Thymus (tissue), 11 donors: ENCODE measurements at regions not wholly inside any gene's neighbourhood (a gene's known extent, or its start where the extent isn't known, plus 50 kb on each side); places are given as distances from the start of the nearest gene placed in this dataset.
A peak's percentile ranks its signal among the peaks of the same experiment; 100 is the strongest.

ENCODE experiments used
- DNase-seq, 9 donors: peaks; one replicate each; pipeline ENCODE4 v3.0.0-alpha.2; 2013; ENCODE audit warnings: low spot score in 9 of 9, low read depth in 6 of 9, missing footprints in 1 of 9
- H3K27ac ChIP-seq, 2 donors: one replicate each; pipeline ENCODE4 v1.5.1; 2013; ENCODE audit warnings: control low read depth in 1 of 2, low read depth in 1 of 2, low read length in 1 of 2, mild to moderate bottlenecking in 1 of 2, moderate library complexity in 1 of 2
- H3K27me3 ChIP-seq, 2 donors: one replicate each; pipeline ENCODE4 v1.5.1; 2013; ENCODE audit warnings: low read length in 1 of 2; ENCODE audit not compliant: control insufficient read depth in 2 of 2, insufficient read depth in 1 of 2
- H3K36me3 ChIP-seq, 2 donors: one replicate each; pipeline ENCODE4 v1.5.1; 2013; ENCODE audit warnings: low read length in 1 of 2, mild to moderate bottlenecking in 1 of 2, moderate library complexity in 1 of 2; ENCODE audit not compliant: control insufficient read depth in 2 of 2, insufficient read depth in 2 of 2
- H3K4me1 ChIP-seq, 2 donors: one replicate each; pipeline ENCODE4 v1.5.1; 2013; ENCODE audit warnings: low read length in 2 of 2; ENCODE audit not compliant: control insufficient read depth in 2 of 2, insufficient read depth in 2 of 2
- H3K4me3 ChIP-seq, 2 donors: one replicate each; pipeline ENCODE4 v1.5.1; 2013; ENCODE audit warnings: low read length in 2 of 2, control low read depth in 1 of 2, mild to moderate bottlenecking in 1 of 2
- H3K9me3 ChIP-seq, 2 donors: one replicate each; pipeline ENCODE4 v1.5.1; 2013; ENCODE audit warnings: low read length in 1 of 2, mild to moderate bottlenecking in 1 of 2; ENCODE audit not compliant: control insufficient read depth in 2 of 2, insufficient read depth in 1 of 2
- WGBS: extraction: QIAGEN DNeasy Blood & Tissue Kit; methylation state at CpG from one replicate; pipeline ENCODE4 v1.1.7; 2013; 5-methylcytosine and 5-hydroxymethylcytosine counted together
- donor health status: healthy.

GRCh38 chr7:47103498-47104205, 478.3 kb downstream of the TNS3 start:
- 95% methylated on average over 17 of the region's 17 CpGs for WGBS
- no peak for DNase-seq
- Histone ChIP-seq H3K27ac (no peak overlapping the region), H3K36me3 (no peaks in the 10 kb centered on the region), H3K4me1 (no peaks in the 10 kb centered on the region), H3K4me3 (no peak overlapping the region), H3K9me3 (no peaks in the 10 kb centered on the region), H3K27me3 (no peaks in the 10 kb centered on the region)

- no peak overlapping the region for H3K27ac ChIP-seq
- H3K27me3 ChIP-seq: no peaks in the 10 kb centered on the region
- WGBS: 7% methylated on average over 3 of the region's 3 CpGs
- H3K9me3 ChIP-seq: no peaks in the 10 kb centered on the region
- H3K4me3 ChIP-seq: no peak overlapping the region
- H3K4me1 ChIP-seq: no peaks in the 10 kb centered on the region
- no peaks in the 10 kb centered on the region for H3K36me3 ChIP-seq
- no peak for DNase-seq
Observed at GRCh38 chr7:47102331-47102841, 479.5 kb downstream of the TNS3 start.

GRCh38 chr7:47100817-47101435, 481.0 kb downstream of the TNS3 start:
- peak in 1 of 9 donors; percentile 16 for DNase-seq
- WGBS: 91% methylated on average over 5 of the region's 5 CpGs

GRCh38 chr7:47100148-47100816, 481.6 kb downstream of the TNS3 start:
- Histone ChIP-seq H3K4me3 (no peak overlapping the region), H3K27ac (no peak overlapping the region), H3K27me3 (no peaks in the 10 kb centered on the region), H3K9me3 (no peaks in the 10 kb centered on the region), H3K4me1 (no peaks in the 10 kb centered on the region), H3K36me3 (no peaks in the 10 kb centered on the region)
- 95% methylated on average over 5 of the region's 5 CpGs for WGBS
- no peak for DNase-seq

More at GRCh38 chr7:47100817-47101435, 481.0 kb downstream of the TNS3 start:
- no peaks in the 10 kb centered on the region for H3K27me3 ChIP-seq
- H3K4me1 ChIP-seq: no peaks in the 10 kb centered on the region
- no peak overlapping the region for H3K4me3 ChIP-seq
- H3K36me3 ChIP-seq: no peaks in the 10 kb centered on the region
- no peak overlapping the region for H3K27ac ChIP-seq
- no peaks in the 10 kb centered on the region for H3K9me3 ChIP-seq

GRCh38 chr7:47097431-47097830, 484.5 kb downstream of the TNS3 start:
- no peaks in the 10 kb centered on the region for H3K9me3 ChIP-seq
- H3K4me3 ChIP-seq: no peak overlapping the region
- no peak for DNase-seq
- no peaks in the 10 kb centered on the region for H3K36me3 ChIP-seq
- no peaks in the 10 kb centered on the region for H3K4me1 ChIP-seq
- 94% methylated on average over 2 of the region's 2 CpGs for WGBS
- no peak overlapping the region for H3K27ac ChIP-seq
- no peaks in the 10 kb centered on the region for H3K27me3 ChIP-seq

GRCh38 chr7:47095946-47096345, 486.0 kb downstream of the TNS3 start:
- no peaks in the 10 kb centered on the region for H3K9me3 ChIP-seq
- 84% methylated on average over 1 of the region's 1 CpG for WGBS
- no peaks in the 10 kb centered on the region for H3K4me1 ChIP-seq
- no peak overlapping the region for H3K27ac ChIP-seq
- no peaks in the 10 kb centered on the region for H3K27me3 ChIP-seq
- DNase-seq: no peak
- no peaks in the 10 kb centered on the region for H3K36me3 ChIP-seq
- H3K4me3 ChIP-seq: no peak overlapping the region

- Histone ChIP-seq H3K27me3 (no peaks in the 10 kb centered on the region), H3K36me3 (no peaks in the 10 kb centered on the region), H3K4me1 (no peaks in the 10 kb centered on the region), H3K4me3 (no peak overlapping the region), H3K9me3 (no peaks in the 10 kb centered on the region), H3K27ac (no peak overlapping the region)
- no peak for DNase-seq
- WGBS: 97% methylated on average over 7 of the region's 7 CpGs
Observed at GRCh38 chr7:47094462-47094861, 487.4 kb downstream of the TNS3 start.

GRCh38 chr7:47093320-47094234, 488.3 kb downstream of the TNS3 start:
- Histone ChIP-seq H3K27me3 (no peaks in the 10 kb centered on the region), H3K9me3 (no peaks in the 10 kb centered on the region), H3K4me1 (peaks cover 0 to 2% of the 10 kb centered on the region in 2 donors), H3K4me3 (no peak overlapping the region), H3K27ac (no peak overlapping the region), H3K36me3 (no peaks in the 10 kb centered on the region)
- no peak for DNase-seq
- WGBS: 96% methylated on average over 7 of the region's 7 CpGs
